ENCODE measurements at regions not wholly inside any gene's neighbourhood (a gene's known extent, or its start where the extent isn't known, plus 50 kb on each side); places are given as distances from the start of the nearest gene placed in this dataset.

- H3K9me3 ChIP-seq, result no peaks in the 10 kb centered on the region
- H3K4me3 ChIP-seq, result no peak overlapping the region
- no peaks in the 10 kb centered on the region for H3K27me3 ChIP-seq
- TF ChIP-seq EP300 (IDR thresholded peaks at IDR 0.05) (no peak), POLR2A (IDR thresholded peaks at IDR 0.05) (no peak), POLR2AphosphoS5 (IDR thresholded peaks at IDR 0.05) (no peak)
- TF ChIP-seq, protein P1, sequence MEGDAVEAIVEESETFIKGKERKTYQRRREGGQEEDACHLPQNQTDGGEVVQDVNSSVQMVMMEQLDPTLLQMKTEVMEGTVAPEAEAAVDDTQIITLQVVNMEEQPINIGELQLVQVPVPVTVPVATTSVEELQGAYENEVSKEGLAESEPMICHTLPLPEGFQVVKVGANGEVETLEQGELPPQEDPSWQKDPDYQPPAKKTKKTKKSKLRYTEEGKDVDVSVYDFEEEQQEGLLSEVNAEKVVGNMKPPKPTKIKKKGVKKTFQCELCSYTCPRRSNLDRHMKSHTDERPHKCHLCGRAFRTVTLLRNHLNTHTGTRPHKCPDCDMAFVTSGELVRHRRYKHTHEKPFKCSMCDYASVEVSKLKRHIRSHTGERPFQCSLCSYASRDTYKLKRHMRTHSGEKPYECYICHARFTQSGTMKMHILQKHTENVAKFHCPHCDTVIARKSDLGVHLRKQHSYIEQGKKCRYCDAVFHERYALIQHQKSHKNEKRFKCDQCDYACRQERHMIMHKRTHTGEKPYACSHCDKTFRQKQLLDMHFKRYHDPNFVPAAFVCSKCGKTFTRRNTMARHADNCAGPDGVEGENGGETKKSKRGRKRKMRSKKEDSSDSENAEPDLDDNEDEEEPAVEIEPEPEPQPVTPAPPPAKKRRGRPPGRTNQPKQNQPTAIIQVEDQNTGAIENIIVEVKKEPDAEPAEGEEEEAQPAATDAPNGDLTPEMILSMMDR (IDR thresholded peaks at IDR 0.05), result no peak
- H3K36me3 ChIP-seq, result no peaks in the 10 kb centered on the region
- H3K27ac ChIP-seq, result no peak overlapping the region
- no peak for ATAC-seq
- WGBS, 2 donors (ENCODE audit: low coverage in 1 of 2), result 85 to 88% methylated on average over 3 of the region's 3 CpGs
- H3K4me1 ChIP-seq, result no peaks in the 10 kb centered on the region
Observed at GRCh38 chr14:54132496-54132895, 175.9 kb upstream of the BMP4 start.

DNA sequence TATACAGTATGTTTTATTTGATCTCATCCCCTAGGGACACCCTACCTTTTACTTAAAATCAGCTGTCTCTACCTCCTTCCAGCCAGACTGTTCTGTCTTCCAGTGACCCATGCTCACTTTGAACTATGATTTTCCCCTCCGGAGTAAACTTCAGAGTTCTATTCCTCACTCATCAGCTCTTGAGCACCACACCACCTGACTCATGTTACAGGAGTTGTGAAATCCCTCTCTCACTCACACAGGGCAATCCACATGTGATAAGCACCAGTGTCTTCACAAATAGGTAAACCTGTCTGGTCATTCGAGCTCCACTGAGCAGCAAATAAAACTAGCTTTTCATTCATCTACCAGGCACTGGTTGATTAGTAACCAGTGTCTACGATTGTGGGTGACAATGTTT lies 177.3 kb upstream of the BMP4 start:
- H3K9me3 ChIP-seq, result no peaks in the 10 kb centered on the region
- TF ChIP-seq, protein P1 (IDR thresholded peaks at IDR 0.05), result no peak
- no peaks in the 10 kb centered on the region for H3K27me3 ChIP-seq
- no peaks in the 10 kb centered on the region for H3K36me3 ChIP-seq
- no peak overlapping the region for H3K4me3 ChIP-seq
- H3K4me1 ChIP-seq, result no peaks in the 10 kb centered on the region
- 66 to 71% methylated on average over 2 to 3 of the region's 3 CpGs for WGBS, 2 donors (ENCODE audit: low coverage in 1 of 2)
- no peak for ATAC-seq
- H3K27ac ChIP-seq, result no peak overlapping the region

GRCh38 chr14:54135804-54136280 lies 179.2 kb upstream of the BMP4 start:
- ATAC-seq, result no peak
- H3K4me3 ChIP-seq, result no peak overlapping the region
- H3K27ac ChIP-seq, result no peak overlapping the region
- H3K27me3 ChIP-seq, result no peaks in the 10 kb centered on the region
- no peaks in the 10 kb centered on the region for H3K9me3 ChIP-seq
- WGBS, 2 donors (ENCODE audit: low coverage in 1 of 2), result 88 to 92% methylated on average over 3 of the region's 3 CpGs
- TF ChIP-seq EP300 (IDR thresholded peaks at IDR 0.05) (no peak), POLR2AphosphoS5 (IDR thresholded peaks at IDR 0.05) (no peak), POLR2A (IDR thresholded peaks at IDR 0.05) (no peak)
- TF ChIP-seq, protein P1 (IDR thresholded peaks at IDR 0.05), result no peak
- no peaks in the 10 kb centered on the region for H3K36me3 ChIP-seq
- H3K4me1 ChIP-seq, result no peaks in the 10 kb centered on the region

DNA sequence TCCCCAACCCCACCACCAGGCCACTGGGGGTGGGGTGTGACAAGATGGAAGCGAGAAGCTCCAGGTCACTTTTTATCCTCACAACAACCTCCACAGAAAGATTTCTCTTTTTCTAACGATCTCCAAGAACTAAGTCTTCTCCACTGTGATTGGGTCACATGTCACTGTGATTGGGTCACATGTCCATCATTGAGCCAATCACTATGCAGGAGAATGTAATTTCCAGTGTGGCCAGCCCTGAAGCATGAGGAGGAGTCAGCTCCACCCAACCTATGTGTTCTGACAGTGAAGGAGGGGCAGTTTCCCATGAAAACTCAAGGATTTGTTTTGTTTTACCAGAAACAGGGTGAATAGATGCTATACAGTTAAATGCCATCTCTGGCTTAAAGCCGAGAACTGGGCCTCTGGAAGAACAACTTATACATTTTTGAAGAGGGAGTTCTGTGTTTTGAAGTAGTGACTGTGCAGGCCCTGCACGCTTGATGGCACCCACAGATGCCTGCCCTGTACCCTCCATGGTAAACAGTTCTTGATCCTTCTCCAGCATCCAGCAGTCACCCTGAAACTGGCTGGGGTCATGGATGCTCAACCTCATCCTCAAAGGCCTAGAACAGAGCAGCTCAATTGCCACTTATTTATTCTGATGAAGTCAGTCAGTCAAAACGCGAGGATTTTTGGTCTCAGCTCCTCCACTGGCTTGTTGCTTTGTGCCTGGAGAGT lies 180.4 kb upstream of the BMP4 start:
- Histone ChIP-seq H3K27me3 (no peaks in the 10 kb centered on the region), H3K4me1 (no peaks in the 10 kb centered on the region), H3K4me3 (no peak overlapping the region), H3K9me3 (no peaks in the 10 kb centered on the region), H3K36me3 (no peaks in the 10 kb centered on the region), H3K27ac (no peak overlapping the region)
- TF ChIP-seq EP300 (IDR thresholded peaks at IDR 0.05) (no peak), POLR2AphosphoS5 (IDR thresholded peaks at IDR 0.05) (no peak), POLR2A (IDR thresholded peaks at IDR 0.05) (no peak)
- TF ChIP-seq, protein P1 (IDR thresholded peaks at IDR 0.05), result no peak
- no peak for ATAC-seq
- WGBS, 2 donors (ENCODE audit: low coverage in 1 of 2), result 76 to 83% methylated on average over 3 to 6 of the region's 6 CpGs

DNA sequence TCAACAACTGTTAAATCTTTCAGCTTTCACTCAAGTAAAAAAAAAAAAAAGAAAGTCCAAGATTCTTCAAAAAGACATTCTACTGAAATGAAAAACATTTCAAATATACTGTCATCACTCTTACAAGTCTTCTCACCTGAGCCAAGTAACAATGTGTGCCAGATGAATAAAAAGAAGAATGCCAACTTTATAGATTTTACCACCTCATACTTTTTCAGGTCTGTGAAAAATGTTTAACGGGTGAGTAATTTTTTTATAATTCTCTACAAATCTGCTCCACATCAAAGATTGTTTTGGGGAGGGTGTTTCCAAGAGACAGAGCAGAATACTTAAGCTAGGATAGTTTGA lies 181.0 kb upstream of the BMP4 start:
- no peak overlapping the region for H3K4me3 ChIP-seq
- 57% methylated on average over 1 of the region's 1 CpG for WGBS, 2 donors (ENCODE audit: low coverage in 1 of 2)
- H3K9me3 ChIP-seq, result no peaks in the 10 kb centered on the region
- H3K4me1 ChIP-seq, result no peaks in the 10 kb centered on the region
- no peak for ATAC-seq
- no peaks in the 10 kb centered on the region for H3K27me3 ChIP-seq
- no peak overlapping the region for H3K27ac ChIP-seq
- H3K36me3 ChIP-seq, result no peaks in the 10 kb centered on the region
- TF ChIP-seq EP300 (IDR thresholded peaks at IDR 0.05), result no peak
